Bronchial epithelial cell (primary cell): ENCODE measurements at regions not wholly inside any gene's neighbourhood (a gene's known extent, or its start where the extent isn't known, plus 50 kb on each side); places are given as distances from the start of the nearest gene placed in this dataset.

Experiments
- DNase-seq: peaks from one replicate; pipeline ENCODE4 v3.0.0-alpha.2; 2010; ENCODE audit warnings: low read depth
- FAIRE-seq: peaks from 2 replicates; lab custom pipeline; 2011; peaks lifted over from hg19 to GRCh38; lab: Jason Lieb, UNC
- H3K27me3 ChIP-seq: 2 replicates; pipeline ENCODE4 v1.5.1; 2011; ENCODE audit warnings: low read length; ENCODE audit not compliant: control insufficient read depth, insufficient read depth
- H3K36me3 ChIP-seq: 2 replicates; pipeline ENCODE4 v1.5.1; 2011; ENCODE audit warnings: low read length; ENCODE audit not compliant: control insufficient read depth, insufficient read depth
- H3K4me3 ChIP-seq: 2 replicates; pipeline ENCODE4 v1.5.1; 2011; ENCODE audit warnings: mild to moderate bottlenecking, low read depth, low read length, control low read depth
- CTCF ChIP-seq: IDR thresholded peaks from 2 replicates; pipeline ENCODE4 v1.5.1; 2011; ENCODE audit warnings: mild to moderate bottlenecking, moderate library complexity, low read length, control low read depth, inconsistent platforms; ENCODE audit not compliant: insufficient read depth, severe bottlenecking

DNA sequence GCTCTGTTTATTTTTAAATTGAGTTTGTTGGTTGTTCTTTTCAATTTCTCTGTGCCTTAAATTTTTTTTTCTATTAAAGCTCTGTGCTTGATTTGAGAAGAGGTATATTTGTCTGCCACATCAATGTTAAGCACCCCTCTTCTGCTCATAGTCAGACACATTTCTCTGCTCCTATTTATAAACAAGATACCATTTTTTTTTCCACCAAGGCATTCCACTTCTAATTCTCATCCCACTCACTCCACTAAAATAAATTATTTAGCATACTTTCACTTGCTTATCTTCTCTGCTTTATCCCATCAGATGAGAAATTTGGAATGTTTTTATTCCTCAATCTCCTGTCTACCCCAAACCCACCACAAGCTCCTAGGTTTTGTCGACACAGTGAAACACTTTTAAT, 127.0 kb upstream of the PDE5A start:
- FAIRE-seq: no peak
- no peaks in the 10 kb centered on the region for H3K27me3 ChIP-seq
- H3K4me3 ChIP-seq: no peak overlapping the region
- no peak for TF ChIP-seq CTCF
- DNase-seq: no peak
- no peaks in the 10 kb centered on the region for H3K36me3 ChIP-seq

DNA sequence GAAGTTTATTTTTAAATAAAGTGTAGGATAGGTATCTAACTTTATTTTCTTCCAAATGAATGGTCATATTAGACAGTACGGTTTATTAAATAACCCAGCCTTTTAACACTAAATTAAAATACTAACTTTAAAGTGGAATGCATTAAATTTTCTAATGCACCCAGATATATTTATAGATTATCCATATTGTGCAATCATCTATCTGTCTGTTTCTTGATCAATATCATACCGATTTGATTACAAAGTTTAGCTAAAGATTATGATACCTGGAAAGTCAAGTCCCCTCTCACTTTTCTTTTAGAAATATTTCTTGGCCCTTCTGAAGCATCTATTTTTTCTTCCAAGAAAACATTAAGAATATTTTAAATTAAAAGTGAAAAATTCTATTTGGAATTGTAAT, 124.3 kb upstream of the PDE5A start:
- Histone ChIP-seq H3K27me3 (no peaks in the 10 kb centered on the region), H3K36me3 (no peaks in the 10 kb centered on the region), H3K4me3 (no peak overlapping the region)
- FAIRE-seq (no peak), DNase-seq (no peak)
- TF ChIP-seq CTCF: no peak

GRCh38 chr4:119750771-119751170, 122.2 kb upstream of the PDE5A start:
- no peak for TF ChIP-seq CTCF
- no peaks in the 10 kb centered on the region for H3K36me3 ChIP-seq
- H3K4me3 ChIP-seq: no peak overlapping the region
- H3K27me3 ChIP-seq: no peaks in the 10 kb centered on the region
- DNase-seq (no peak), FAIRE-seq (no peak)

DNA sequence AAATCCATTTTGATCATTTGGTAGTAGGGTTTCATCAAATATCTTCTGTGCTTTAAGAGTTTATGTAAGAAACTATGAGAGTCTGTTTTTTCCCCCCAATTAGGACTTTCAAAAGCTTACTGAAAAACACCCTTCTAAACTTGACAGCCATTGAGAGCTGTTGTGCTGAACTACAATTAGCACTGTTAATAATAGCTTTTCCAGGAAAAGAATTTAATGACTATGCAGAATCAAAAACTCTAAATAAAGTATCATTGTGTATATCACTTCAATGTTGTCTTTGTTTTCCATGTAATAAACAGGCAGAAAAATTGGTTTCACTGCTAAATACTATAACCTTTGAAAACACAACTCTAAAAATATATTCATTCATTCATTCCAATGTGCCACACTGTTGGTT, 121.4 kb upstream of the PDE5A start:
- FAIRE-seq (no peak), DNase-seq (no peak)
- no peak overlapping the region for H3K4me3 ChIP-seq
- no peaks in the 10 kb centered on the region for H3K27me3 ChIP-seq
- no peaks in the 10 kb centered on the region for H3K36me3 ChIP-seq
- no peak for TF ChIP-seq CTCF

DNA sequence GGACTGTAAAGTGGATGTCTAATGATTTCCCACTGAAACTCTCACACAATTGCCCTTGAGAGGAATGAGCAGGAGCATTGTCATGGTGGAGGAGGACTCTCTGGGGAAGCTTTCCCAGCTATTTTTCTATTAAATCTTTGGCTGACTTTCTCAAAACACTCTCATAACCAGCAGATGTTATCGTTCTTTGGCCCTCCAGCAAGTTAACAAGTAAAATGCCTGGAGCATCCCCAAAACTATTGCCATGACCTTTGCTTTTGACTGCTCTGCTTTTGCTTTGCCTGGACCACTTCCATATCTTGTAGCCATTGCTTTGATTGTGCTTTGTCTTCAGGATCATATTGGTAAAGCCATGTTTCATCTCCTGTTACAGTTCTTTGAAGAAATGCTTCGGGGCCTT, 120.2 kb upstream of the PDE5A start:
- FAIRE-seq: no peak
- Histone ChIP-seq H3K27me3 (no peaks in the 10 kb centered on the region), H3K4me3 (no peak overlapping the region), H3K36me3 (no peaks in the 10 kb centered on the region)
- TF ChIP-seq CTCF: no peak
- no peak for DNase-seq

DNA sequence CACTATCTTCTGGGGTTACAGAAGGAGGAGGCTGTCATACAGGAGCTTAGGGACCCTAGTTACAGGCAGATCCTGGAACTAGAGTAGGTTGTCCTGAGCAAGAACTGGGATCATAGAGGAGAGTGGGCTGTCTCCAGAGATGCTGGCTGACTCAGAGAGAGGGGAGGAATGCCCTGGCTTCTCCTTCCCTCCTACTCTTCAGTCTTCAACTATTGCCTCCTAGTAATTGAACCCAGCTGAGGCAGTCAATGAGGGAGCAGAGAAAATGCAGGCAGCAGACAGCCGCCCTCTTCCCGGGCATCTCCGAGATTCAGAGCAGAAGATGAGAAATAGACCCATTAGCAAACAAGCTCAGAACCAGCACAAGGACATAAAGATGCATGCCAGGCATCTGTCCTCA, 118.3 kb upstream of the PDE5A start:
- FAIRE-seq (no peak), DNase-seq (no peak)
- H3K36me3 ChIP-seq: no peaks in the 10 kb centered on the region
- no peak overlapping the region for H3K4me3 ChIP-seq
- TF ChIP-seq CTCF: no peak
- no peaks in the 10 kb centered on the region for H3K27me3 ChIP-seq
